ENCODE measurements at regions not wholly inside any gene's neighbourhood (a gene's known extent, or its start where the extent isn't known, plus 50 kb on each side); places are given as distances from the start of the nearest gene placed in this dataset.

- Histone ChIP-seq H4K5ac (ENCODE audit: insufficient read length, low read depth, low read length) (no peak overlapping the region), H3K4me3 (ENCODE audit: extremely low read depth in 1 of 4, insufficient read depth in 2 of 4, low read depth in 3 of 4, low read length in 4 of 4) (no peak overlapping the region), H3K4me2 (ENCODE audit: insufficient read depth in 1 of 2, low read depth in 2 of 2, low read length in 2 of 2) (no peak overlapping the region), H2BK120ac (replicated peaks; ENCODE audit: low read depth, low read length) (no peak overlapping the region), H2AFZ (ENCODE audit: low read length) (no peak overlapping the region), H3K79me2 (ENCODE audit: control insufficient read depth in 1 of 2, insufficient read depth in 2 of 2, low read length in 2 of 2) (no peaks in the 10 kb centered on the region), H3K14ac (ENCODE audit: insufficient read length) (no peak overlapping the region), H2BK12ac (ENCODE audit: low read depth, low read length) (no peak overlapping the region), H3K23ac (ENCODE audit: insufficient read length) (no peak overlapping the region), H3K4me1 (replicated peaks in 1 of 4; ENCODE audit: control insufficient read depth in 3 of 4, insufficient read depth in 4 of 4, low read length in 3 of 4) (no peaks in the 10 kb centered on the region), H3K9me3 (ENCODE audit: insufficient read depth in 2 of 2, low read depth in 1 of 2, low read length in 1 of 2) (no peaks in the 10 kb centered on the region), H3K79me1 (ENCODE audit: low read depth, low read length) (no peaks in the 10 kb centered on the region), H3K23me2 (ENCODE audit: low read depth, low read length) (no peaks in the 10 kb centered on the region), H3K4ac (replicated peaks; ENCODE audit: insufficient read length, low read depth, low read length) (no peak overlapping the region), H3K36me3 (ENCODE audit: control insufficient read depth in 2 of 4, insufficient read depth in 4 of 4, low read length in 3 of 4) (no peaks in the 10 kb centered on the region), H4K20me1 (replicated peaks in 1 of 2; ENCODE audit: control insufficient read depth in 1 of 2, insufficient read depth in 2 of 2, low read length in 2 of 2) (no peaks in the 10 kb centered on the region), H4K91ac (replicated peaks; ENCODE audit: insufficient read length, low read length) (no peak overlapping the region), H2BK15ac (ENCODE audit: low read length) (no peak overlapping the region), H3K9ac (replicated peaks in 1 of 4; ENCODE audit: extremely low read depth in 1 of 4, low read depth in 3 of 4, low read length in 3 of 4) (no peak overlapping the region), H4K8ac (ENCODE audit: extremely low read depth, insufficient read depth, low read length) (no peak overlapping the region), H2AK5ac (ENCODE audit: low read depth, low read length) (no peak overlapping the region), H3K56ac (replicated peaks; ENCODE audit: insufficient read length, low read depth, low read length) (no peak overlapping the region), H2BK20ac (ENCODE audit: low read length) (no peak overlapping the region), H3K27ac (ENCODE audit: low read depth, low read length) (no peak overlapping the region), H3K18ac (ENCODE audit: extremely low read depth, low read length) (no peak overlapping the region), H2BK5ac (ENCODE audit: low read depth, low read length) (no peak overlapping the region), H3K27me3 (replicated peaks in 1 of 4; ENCODE audit: control insufficient read depth in 3 of 4, extremely low read depth in 1 of 4, insufficient read depth in 3 of 4, low read length in 3 of 4) (no peaks in the 10 kb centered on the region)
- POLR2A ChIA-PET (ENCODE audit: partially characterized antibody), result no interaction called here
- TF ChIP-seq KDM1A (IDR thresholded peaks at IDR 0.05; ENCODE audit: borderline replicate concordance, low read length) (no peak), CEBPB (IDR thresholded peaks at IDR 0.05; ENCODE audit: low read depth, low read length) (no peak), TAF7 (optimal IDR thresholded peaks at IDR 0.05; ENCODE audit: borderline replicate concordance, low read depth, low read length) (no peak), EGR1 (IDR thresholded peaks at IDR 0.05; ENCODE audit: borderline replicate concordance, low read depth, low read length) (no peak), HDAC6 (IDR thresholded peaks at IDR 0.05; ENCODE audit: low read depth, low read length) (no peak), CBX8 (IDR thresholded peaks at IDR 0.05; ENCODE audit: borderline replicate concordance, low read depth, low read length) (no peak), BACH1 (IDR thresholded peaks at IDR 0.05; ENCODE audit: low read length) (no peak), JUN (IDR thresholded peaks at IDR 0.05; ENCODE audit: low read depth, low read length) (no peak), TEAD4 (IDR thresholded peaks at IDR 0.05; ENCODE audit: low read depth, low read length) (no peak), BCL11A (IDR thresholded peaks at IDR 0.05; ENCODE audit: low read depth in 2 of 2, low read length in 2 of 2) (no peak)
- 75 to 100% methylated on average over 1 to 3 of the region's 3 CpGs for WGBS, 2 experiments (ENCODE audit: extremely low coverage in 1 of 2, insufficient coverage in 1 of 2, insufficient read length in 1 of 2, insufficient replicate concordance in 2 of 2, low coverage in 1 of 2, low lambda C conversion rate in 2 of 2, missing lambda C conversion rate in 1 of 2)
- CTCF ChIA-PET (ENCODE audit: partially characterized antibody), result interaction anchor here (1.0 kb wide), 1 partner anchor 13 kb away, joined by 3 read pairs; no protein-coding TSS in a partner anchor
- FAIRE-seq (no peak), DNase-seq (ENCODE audit: low read depth in 1 of 2, low spot score in 2 of 2) (no peak)
Measured at GRCh38 chr3:178054471-178054870, 481.8 kb upstream of the KCNMB2 start.
